ENCODE measurements at regions not wholly inside any gene's neighbourhood (a gene's known extent, or its start where the extent isn't known, plus 50 kb on each side); places are given as distances from the start of the nearest gene placed in this dataset.

- intact Hi-C loops (cut with micrococcal nuclease), result no loop called here
- TF ChIP-seq FOS (IDR thresholded peaks at IDR 0.05; ENCODE audit: borderline replicate concordance, insufficient read depth, low read length), result no peak
- TF ChIP-seq CTCF (IDR thresholded peaks at IDR 0.05; ENCODE audit: extremely low read depth in 1 of 2, insufficient read depth in 1 of 2, low read depth in 1 of 2, low read length in 2 of 2), result no peak
- no peak for TF ChIP-seq POLR2A (IDR thresholded peaks at IDR 0.05; ENCODE audit: low read depth, low read length)
- TF ChIP-seq EZH2 (IDR thresholded peaks at IDR 0.05; ENCODE audit: borderline replicate concordance, low read depth, low read length, severe bottlenecking), result no peak
- no peak for TF ChIP-seq GATA2 (IDR thresholded peaks at IDR 0.05; ENCODE audit: insufficient read depth, insufficient read length, low read depth, low read length)
- no peak for TF ChIP-seq POLR2AphosphoS5 (IDR thresholded peaks at IDR 0.05; ENCODE audit: insufficient read depth, low read depth, low read length)
- no peak for TF ChIP-seq MYC (IDR thresholded peaks at IDR 0.05; ENCODE audit: low read depth, low read length)
- TF ChIP-seq, protein P1, sequence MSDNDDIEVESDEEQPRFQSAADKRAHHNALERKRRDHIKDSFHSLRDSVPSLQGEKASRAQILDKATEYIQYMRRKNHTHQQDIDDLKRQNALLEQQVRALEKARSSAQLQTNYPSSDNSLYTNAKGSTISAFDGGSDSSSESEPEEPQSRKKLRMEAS (IDR thresholded peaks at IDR 0.05; ENCODE audit: insufficient read depth, insufficient read length), result no peak
- H3K9me1 ChIP-seq (replicated peaks; ENCODE audit: control insufficient read depth, extremely low read depth, insufficient read depth, low read length), result no peaks in the 10 kb centered on the region
Observed at GRCh38 chr20:40612247-40612646, 76.8 kb downstream of the MAFB start.

More at GRCh38 chr20:40612247-40612646, 76.8 kb downstream of the MAFB start:
- Histone ChIP-seq H3K9me3 (replicated peaks; ENCODE audit: control insufficient read depth, insufficient read depth, low read length) (no peaks in the 10 kb centered on the region), H3K4me1 (ENCODE audit: control insufficient read depth, extremely low read depth, insufficient read depth, low read length) (no peaks in the 10 kb centered on the region), H2AFZ (ENCODE audit: low read depth, low read length) (no peak overlapping the region), H3K4me2 (ENCODE audit: insufficient read depth, low read length) (no peak overlapping the region), H3K9ac (replicated peaks; ENCODE audit: extremely low read depth, insufficient read depth, low read length) (no peak overlapping the region), H3K79me2 (ENCODE audit: control insufficient read depth, insufficient read depth, low read length) (no peaks in the 10 kb centered on the region), H3K27me3 (ENCODE audit: control insufficient read depth in 2 of 2, insufficient read depth in 2 of 2, low read length in 2 of 2) (peaks cover 0 to 3% of the 10 kb centered on the region in 2 experiments), H4K20me1 (replicated peaks; ENCODE audit: control insufficient read depth, extremely low read depth, insufficient read depth, low read length) (no peaks in the 10 kb centered on the region), H3K4me3 (replicated peaks in 1 of 3; ENCODE audit: insufficient read depth in 1 of 3, low read depth in 1 of 3, low read length in 3 of 3) (no peak overlapping the region), H3K27ac (ENCODE audit: insufficient read depth, low read depth, low read length) (no peak overlapping the region), H3K36me3 (ENCODE audit: control insufficient read depth in 2 of 2, extremely low read depth in 1 of 2, insufficient read depth in 2 of 2, low read length in 2 of 2) (no peaks in the 10 kb centered on the region)
- FAIRE-seq (no peak), DNase-seq (ENCODE audit: low read depth, low spot score) (no peak)
- dilution Hi-C loops (cut with MboI; ENCODE audit: extremely low pct_ligation_motif_present, low sequenced_read_pairs), result no loop called here
- no TSS peak for BruUV-seq (replicated peaks)
- CTCF ChIA-PET, result no interaction called here
- POLR2A ChIA-PET, result no interaction called here
